ACHN (cell line): ENCODE measurements at regions not wholly inside any gene's neighbourhood (a gene's known extent, or its start where the extent isn't known, plus 50 kb on each side); places are given as distances from the start of the nearest gene placed in this dataset.
A peak's percentile ranks its signal among the peaks of the same experiment; 100 is the strongest.

Source experiments
- DNase-seq: peaks from one replicate; pipeline ENCODE4 v3.0.0-alpha.2; 2015
- in situ Hi-C: cut with HindIII; loops from 2 replicates; pipeline ENCODE4 v1.10.0; 2017; ENCODE audit warnings: low sequenced_read_pairs, low pct_ligation_motif_present, low pct_unique_long_range_greater_than_20kb

DNA sequence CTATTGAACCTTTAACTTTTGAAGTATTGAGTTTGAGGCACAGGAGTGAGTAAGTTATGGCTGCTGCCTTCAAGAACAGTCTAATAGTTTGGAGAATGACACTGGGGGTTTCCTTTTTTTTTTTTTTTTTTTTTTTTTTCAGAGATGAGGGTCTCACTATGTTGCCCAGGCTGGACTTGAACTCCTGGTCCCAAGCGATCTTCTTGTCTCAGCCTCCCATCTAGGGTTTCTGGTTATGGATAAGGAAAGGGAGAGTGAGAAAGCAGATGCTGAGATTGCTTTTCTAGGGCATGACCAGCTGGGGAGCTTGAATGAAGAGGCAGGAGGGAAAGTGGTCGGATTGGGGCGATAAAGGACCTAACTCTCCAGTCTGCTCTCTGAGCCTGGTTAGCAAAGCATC, 59.9 kb upstream of the BTRC start:
- in situ Hi-C loops, result no loop called here
- no peak for DNase-seq

DNA sequence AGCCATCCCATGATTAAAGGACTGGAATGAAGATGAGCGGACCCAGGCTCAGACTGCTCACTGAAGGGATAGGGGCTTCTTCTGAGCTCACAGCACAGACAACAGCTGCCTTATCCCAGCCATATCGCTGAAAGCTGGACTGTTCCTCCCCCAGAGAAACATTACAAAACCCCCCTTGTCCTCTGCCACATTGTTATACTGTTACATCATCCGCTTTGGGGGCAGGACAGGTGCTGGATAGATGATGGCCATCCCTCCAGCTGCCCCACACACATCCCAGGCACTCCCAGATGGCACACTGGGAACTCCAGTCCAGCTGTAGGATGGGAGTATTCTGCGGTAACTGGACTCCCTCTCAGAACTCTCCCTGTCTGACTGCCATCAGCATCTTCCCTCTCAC, 58.7 kb upstream of the BTRC start:
- in situ Hi-C loops, result no loop called here
- no peak for DNase-seq

- in situ Hi-C loops, result no loop called here
- DNase-seq, result peak; percentile 59
These were observed 56.0 kb upstream of the BTRC start for GRCh38 chr10:101297901-101298486.

GRCh38 chr10:101299211-101299610, 54.8 kb upstream of the BTRC start:
- in situ Hi-C loops, result no loop called here

DNA sequence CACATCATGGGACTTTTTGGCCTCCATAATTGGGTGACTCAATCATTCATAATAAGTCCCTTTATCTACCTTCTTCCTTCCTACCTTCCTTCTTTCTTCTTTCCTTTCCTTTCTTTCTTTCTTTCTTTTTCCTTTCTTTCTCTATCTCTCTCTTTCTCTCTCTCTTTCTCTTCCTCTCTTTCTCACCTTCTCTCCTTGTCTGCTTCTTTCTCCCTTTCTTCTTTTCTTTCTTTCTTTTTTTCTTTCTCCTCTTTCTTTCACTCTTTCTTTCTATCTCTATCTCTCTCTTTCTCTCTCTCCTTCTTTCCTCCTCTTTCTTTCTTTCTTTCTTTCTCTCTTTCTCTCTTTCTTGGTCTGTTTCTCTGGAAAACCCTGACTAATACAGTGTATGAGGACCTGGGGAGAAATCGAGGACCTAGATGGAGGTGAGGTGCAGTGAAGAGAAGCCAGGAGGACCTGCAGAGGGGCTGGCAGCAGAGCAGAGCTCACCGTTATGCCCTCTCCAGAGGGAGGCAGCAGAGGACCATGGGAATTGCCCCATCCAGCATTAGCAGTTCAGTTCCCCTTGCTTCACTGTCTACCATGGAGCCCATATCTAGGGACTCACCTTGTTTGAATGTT, 52.7 kb upstream of the BTRC start:
- peak; percentile 59 for DNase-seq
- in situ Hi-C loops, result no loop called here

More at GRCh38 chr10:101299211-101299610, 54.8 kb upstream of the BTRC start:
- DNase-seq, result no peak

GRCh38 chr10:101303087-101303703, 50.8 kb upstream of the BTRC start:
- DNase-seq, result no peak
- in situ Hi-C loops, result no loop called here
